ENCODE measurements at regions not wholly inside any gene's neighbourhood (a gene's known extent, or its start where the extent isn't known, plus 50 kb on each side); places are given as distances from the start of the nearest gene placed in this dataset.

- TF ChIP-seq, protein P1, sequence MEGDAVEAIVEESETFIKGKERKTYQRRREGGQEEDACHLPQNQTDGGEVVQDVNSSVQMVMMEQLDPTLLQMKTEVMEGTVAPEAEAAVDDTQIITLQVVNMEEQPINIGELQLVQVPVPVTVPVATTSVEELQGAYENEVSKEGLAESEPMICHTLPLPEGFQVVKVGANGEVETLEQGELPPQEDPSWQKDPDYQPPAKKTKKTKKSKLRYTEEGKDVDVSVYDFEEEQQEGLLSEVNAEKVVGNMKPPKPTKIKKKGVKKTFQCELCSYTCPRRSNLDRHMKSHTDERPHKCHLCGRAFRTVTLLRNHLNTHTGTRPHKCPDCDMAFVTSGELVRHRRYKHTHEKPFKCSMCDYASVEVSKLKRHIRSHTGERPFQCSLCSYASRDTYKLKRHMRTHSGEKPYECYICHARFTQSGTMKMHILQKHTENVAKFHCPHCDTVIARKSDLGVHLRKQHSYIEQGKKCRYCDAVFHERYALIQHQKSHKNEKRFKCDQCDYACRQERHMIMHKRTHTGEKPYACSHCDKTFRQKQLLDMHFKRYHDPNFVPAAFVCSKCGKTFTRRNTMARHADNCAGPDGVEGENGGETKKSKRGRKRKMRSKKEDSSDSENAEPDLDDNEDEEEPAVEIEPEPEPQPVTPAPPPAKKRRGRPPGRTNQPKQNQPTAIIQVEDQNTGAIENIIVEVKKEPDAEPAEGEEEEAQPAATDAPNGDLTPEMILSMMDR (IDR thresholded peaks at IDR 0.05) = no peak
- TF ChIP-seq EZH2phosphoT487 (IDR thresholded peaks at IDR 0.05) (no peak), EZH2 (IDR thresholded peaks at IDR 0.05) (no peak)
These were observed 56.0 kb upstream of the ZNF195 start for GRCh38 chr11:3434976-3435375.
